ENCODE measurements at regions not wholly inside any gene's neighbourhood (a gene's known extent, or its start where the extent isn't known, plus 50 kb on each side); places are given as distances from the start of the nearest gene placed in this dataset.

DNA sequence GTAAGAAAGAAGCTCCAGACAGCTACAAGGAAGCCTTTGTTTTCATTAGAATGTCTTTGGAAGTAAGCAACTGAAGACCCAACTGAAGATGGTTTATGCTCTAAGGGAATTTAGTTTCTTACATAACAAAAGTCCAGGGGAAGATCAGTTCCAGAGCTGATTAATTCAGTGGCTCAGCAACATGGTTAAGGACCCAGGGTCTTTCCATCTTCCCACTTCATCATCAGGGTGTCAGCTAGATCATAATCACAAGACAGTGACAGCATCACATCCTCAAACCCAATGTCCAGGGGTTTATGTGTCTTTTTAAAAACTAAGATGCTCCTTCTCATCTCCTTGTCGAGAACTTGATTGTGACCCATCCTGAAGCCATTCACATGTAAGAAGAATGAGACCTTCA lies 119.7 kb upstream of the PRDM1 start:
- no peak for DNase-seq (ENCODE audit: low read depth)

DNA sequence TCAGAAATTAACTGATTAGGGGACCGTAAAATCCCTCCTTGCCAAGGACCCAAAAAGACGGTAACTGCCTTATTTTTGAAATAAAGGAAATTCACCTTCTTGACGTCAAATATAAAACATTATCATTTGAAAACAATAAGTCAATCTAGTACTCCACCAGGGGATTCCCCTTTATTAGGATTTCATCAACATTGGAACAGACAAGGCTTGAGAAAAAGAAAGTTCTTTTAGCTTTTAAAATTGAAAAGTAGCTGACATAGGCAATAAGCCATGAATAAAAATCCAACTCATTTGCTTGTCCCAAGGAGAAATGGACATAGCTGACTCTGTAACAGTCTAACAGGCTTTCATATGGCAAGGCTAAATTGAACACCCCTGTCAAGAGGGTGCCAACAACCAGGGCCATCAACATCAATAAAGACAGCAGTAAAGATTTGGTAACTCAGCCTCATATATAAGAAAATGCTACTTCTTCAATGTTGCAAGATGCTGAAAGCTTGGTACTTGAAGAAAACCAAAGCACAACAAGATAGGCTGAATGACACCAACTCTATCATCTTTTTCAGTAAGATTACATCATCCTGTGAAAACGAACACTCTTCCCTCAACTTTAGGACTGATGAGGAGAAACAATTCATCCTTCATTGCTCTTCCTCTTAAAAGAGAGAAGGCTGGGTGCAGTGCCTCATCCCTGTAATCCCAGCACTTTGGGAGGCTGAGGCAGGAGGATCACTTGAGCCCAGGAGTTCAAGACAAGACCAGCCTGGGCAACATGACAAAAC lies 121.0 kb upstream of the PRDM1 start:
- DNase-seq (ENCODE audit: low read depth), result no peak

- no peak for DNase-seq (ENCODE audit: low read depth)
Measured at GRCh38 chr6:105954148-105954547, 132.0 kb upstream of the PRDM1 start.

- no peak for DNase-seq (ENCODE audit: low read depth)
Measured at GRCh38 chr6:105952772-105953690, 133.1 kb upstream of the PRDM1 start.

- no peak for DNase-seq (ENCODE audit: low read depth)
Measured at GRCh38 chr6:105952326-105952725, 133.8 kb upstream of the PRDM1 start.

GRCh38 chr6:105951322-105951721 lies 134.8 kb upstream of the PRDM1 start:
- DNase-seq (ENCODE audit: low read depth), result no peak

- DNase-seq (ENCODE audit: low read depth), result no peak
Measured at GRCh38 chr6:105949869-105950268, 136.3 kb upstream of the PRDM1 start.

- no peak for DNase-seq (ENCODE audit: low read depth)
Measured at GRCh38 chr6:105943514-105943913, 142.6 kb upstream of the PRDM1 start.

GRCh38 chr6:105941621-105942412 lies 144.3 kb upstream of the PRDM1 start:
- no peak for DNase-seq (ENCODE audit: low read depth)

- no peak for DNase-seq (ENCODE audit: low read depth)
Measured at GRCh38 chr6:105940990-105941389, 145.1 kb upstream of the PRDM1 start.

- no peak for DNase-seq (ENCODE audit: low read depth)
Measured at GRCh38 chr6:105936972-105937371, 149.2 kb upstream of the PRDM1 start.

DNA sequence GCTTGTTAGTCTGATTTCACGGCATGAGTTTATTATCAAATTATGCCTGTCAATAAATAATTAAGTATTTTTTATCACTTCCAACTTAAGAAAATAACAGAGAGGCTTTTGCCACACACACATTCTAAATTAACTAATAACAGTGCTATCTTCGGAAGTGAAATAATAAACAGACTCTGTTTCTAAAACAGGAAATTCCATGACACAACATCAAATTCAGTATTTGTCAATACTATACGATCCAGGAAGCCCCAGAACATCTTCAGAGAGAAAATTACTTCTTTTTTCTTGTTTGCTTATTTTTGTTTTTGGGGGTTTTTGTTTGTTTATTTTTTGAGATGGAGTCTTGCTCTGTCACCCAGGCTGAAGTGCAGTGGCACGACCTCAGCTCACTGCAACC lies 150.7 kb upstream of the PRDM1 start:
- no peak for DNase-seq (ENCODE audit: low read depth)

DNA sequence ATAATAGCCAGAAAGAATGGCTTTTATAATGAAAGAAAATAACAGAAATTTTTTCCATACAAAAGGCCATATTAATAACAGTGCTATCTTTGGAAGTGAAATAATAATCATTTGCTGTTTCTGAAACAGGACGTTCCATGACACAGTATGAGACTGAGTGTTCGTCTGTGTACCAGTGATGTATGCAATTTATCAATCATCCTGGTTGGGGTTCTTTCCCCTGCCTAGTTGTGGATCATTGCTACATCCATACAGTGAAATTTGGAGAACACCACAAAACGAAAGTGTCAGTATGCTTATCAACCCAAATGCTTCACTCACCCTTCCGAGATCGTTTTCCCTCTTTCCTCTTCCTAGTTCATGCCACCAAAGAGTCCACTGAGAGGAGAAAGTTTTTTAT lies 151.4 kb upstream of the PRDM1 start:
- no peak for DNase-seq (ENCODE audit: low read depth)

DNA sequence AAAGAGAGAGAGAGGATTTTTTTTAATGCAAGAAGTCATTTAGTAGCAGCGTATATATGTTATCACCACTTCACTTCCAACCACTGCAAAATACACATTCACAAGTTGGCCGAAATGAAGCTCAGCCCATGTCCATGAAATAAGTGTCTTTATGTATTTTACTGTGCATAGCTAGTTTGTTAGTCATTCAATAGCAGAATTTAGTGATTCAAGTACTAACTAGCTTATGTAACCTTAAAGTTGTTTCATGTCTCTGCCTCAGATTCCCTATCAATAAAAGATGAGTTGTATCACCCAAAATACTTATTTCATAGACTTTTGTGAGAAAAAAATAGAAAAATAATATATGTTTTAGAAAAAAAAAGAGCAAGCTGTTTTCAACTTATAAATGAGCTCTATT lies 153.7 kb upstream of the PRDM1 start:
- DNase-seq (ENCODE audit: low read depth), result no peak

GRCh38 chr6:105929626-105930025 lies 156.5 kb upstream of the PRDM1 start:
- DNase-seq (ENCODE audit: low read depth), result no peak

DNA sequence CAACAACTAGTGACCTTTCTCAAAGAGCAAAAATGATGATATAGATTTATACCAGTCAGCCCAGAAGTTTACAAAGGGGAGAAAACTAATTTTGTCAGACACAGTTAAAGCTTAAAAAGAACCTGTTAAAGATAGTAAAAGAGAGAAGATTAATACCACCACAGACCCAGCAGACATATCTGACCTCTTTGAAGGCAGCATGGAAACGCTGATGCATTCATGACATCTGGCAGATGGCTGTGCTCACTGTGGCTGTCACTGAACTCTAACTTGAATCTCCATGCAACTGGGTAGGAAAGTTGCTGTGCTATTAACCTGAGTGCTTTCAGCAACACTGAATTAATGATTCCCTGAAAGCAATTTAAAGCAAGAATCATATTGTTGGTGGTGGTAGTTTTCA lies 159.8 kb upstream of the PRDM1 start:
- no peak for DNase-seq (ENCODE audit: low read depth)

GRCh38 chr6:105925706-105926105 lies 160.4 kb upstream of the PRDM1 start:
- no peak for DNase-seq (ENCODE audit: low read depth)

GRCh38 chr6:105921781-105922180 lies 164.4 kb upstream of the PRDM1 start:
- DNase-seq (ENCODE audit: low read depth), result no peak

- no peak for DNase-seq (ENCODE audit: low read depth)
Measured at GRCh38 chr6:105920071-105920470, 166.1 kb upstream of the PRDM1 start.

- DNase-seq (ENCODE audit: low read depth), result no peak
Measured at GRCh38 chr6:105917038-105917695, 169.0 kb upstream of the PRDM1 start.

DNA sequence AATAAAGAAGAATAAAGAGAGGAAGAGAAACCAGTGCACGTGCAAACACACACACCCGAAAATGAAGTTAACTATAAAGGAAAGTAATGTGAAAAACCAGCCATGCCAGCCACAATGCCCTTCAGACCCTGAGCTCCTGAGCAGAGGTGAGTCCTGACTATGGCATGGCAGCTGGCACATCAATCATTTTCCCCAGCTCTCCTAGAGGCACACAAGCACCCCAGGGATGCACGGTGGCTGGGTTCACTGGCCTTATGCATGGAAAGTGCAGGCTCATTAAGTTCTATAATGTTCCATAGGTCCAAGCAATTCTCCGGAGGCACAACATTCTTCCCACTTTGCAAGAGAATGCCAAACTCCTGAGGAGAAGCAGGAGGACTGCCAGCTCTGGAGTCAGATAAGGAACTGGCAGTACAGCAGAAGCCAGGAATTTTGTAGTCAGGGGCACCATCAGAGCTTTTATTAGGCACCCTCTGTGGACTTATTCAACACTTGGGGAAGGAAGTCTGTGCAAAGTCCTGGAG lies 175.0 kb upstream of the PRDM1 start:
- DNase-seq (ENCODE audit: low read depth), result no peak

DNA sequence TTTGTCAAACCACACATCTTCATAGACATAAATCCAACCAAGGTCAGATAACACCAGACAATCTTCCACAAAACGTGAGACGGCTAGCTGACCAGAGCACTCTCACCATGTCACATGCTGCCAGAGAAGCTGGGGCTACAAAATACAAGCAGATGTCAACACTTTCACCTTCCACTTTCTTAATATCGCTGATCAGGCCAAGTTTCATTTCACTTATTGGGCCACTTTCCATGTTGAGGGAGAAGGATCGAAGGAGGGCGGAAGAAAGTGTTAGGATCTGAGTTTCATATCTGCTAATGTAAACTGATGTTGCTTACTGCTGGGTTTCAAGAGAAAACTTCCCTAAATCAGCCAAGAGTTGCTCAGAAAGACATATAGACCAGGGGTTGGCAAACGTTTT lies 177.0 kb upstream of the PRDM1 start:
- no peak for DNase-seq (ENCODE audit: low read depth)
